GM21526 (cell line): ENCODE measurements at regions not wholly inside any gene's neighbourhood (a gene's known extent, or its start where the extent isn't known, plus 50 kb on each side); places are given as distances from the start of the nearest gene placed in this dataset.

Experiments used
- ATAC-seq: cut with Tn5 transposase; IDR thresholded peaks from one replicate; pipeline ENCODE4 v1.9.1; 2021; ENCODE audit warnings: moderate library complexity; ENCODE audit not compliant: unreplicated experiment, low FRiP score

GRCh38 chr5:31049936-31050704 is 143.4 kb upstream of the CDH6 start:
- no peak for ATAC-seq

GRCh38 chr5:31049461-31049860 is 144.0 kb upstream of the CDH6 start:
- ATAC-seq: no peak

- no peak for ATAC-seq
Observed at GRCh38 chr5:31048282-31049270, 144.9 kb upstream of the CDH6 start.

- ATAC-seq: no peak
Observed at GRCh38 chr5:31047621-31048020, 145.9 kb upstream of the CDH6 start.

- ATAC-seq: no peak
Observed at GRCh38 chr5:31047007-31047406, 146.5 kb upstream of the CDH6 start.

GRCh38 chr5:31036411-31036810 is 157.1 kb upstream of the CDH6 start:
- ATAC-seq: no peak

GRCh38 chr5:31033295-31033694 is 160.2 kb upstream of the CDH6 start:
- ATAC-seq: no peak

- no peak for ATAC-seq
Observed at GRCh38 chr5:31029925-31030324, 163.6 kb upstream of the CDH6 start.

GRCh38 chr5:31027721-31028120 is 165.8 kb upstream of the CDH6 start:
- ATAC-seq: no peak

- ATAC-seq: no peak
Observed at GRCh38 chr5:31023105-31023504, 170.4 kb upstream of the CDH6 start.

- no peak for ATAC-seq
Observed at GRCh38 chr5:31021181-31021624, 172.3 kb upstream of the CDH6 start.

GRCh38 chr5:31008231-31008630 is 185.3 kb upstream of the CDH6 start:
- no peak for ATAC-seq

GRCh38 chr5:31007672-31008071 is 185.8 kb upstream of the CDH6 start:
- ATAC-seq: no peak

- ATAC-seq: no peak
Observed at GRCh38 chr5:31000287-31000686, 193.2 kb upstream of the CDH6 start.

GRCh38 chr5:30997681-30998080 is 195.8 kb upstream of the CDH6 start:
- ATAC-seq: no peak

- ATAC-seq: no peak
Observed at GRCh38 chr5:30994902-30995301, 198.6 kb upstream of the CDH6 start.

GRCh38 chr5:30994176-30994575 is 199.3 kb upstream of the CDH6 start:
- ATAC-seq: no peak

- ATAC-seq: no peak
Observed at GRCh38 chr5:30991462-30991861, 202.0 kb upstream of the CDH6 start.

- ATAC-seq: no peak
Observed at GRCh38 chr5:30981576-30981975, 211.9 kb upstream of the CDH6 start.

GRCh38 chr5:30968971-30969370 is 224.5 kb upstream of the CDH6 start:
- no peak for ATAC-seq

GRCh38 chr5:30960036-30960435 is 233.4 kb upstream of the CDH6 start:
- no peak for ATAC-seq
